NCI-H2196 treated with DMSO at 0.1 percent for 48 hours (cell line): ENCODE measurements at regions not wholly inside any gene's neighbourhood (a gene's known extent, or its start where the extent isn't known, plus 50 kb on each side); places are given as distances from the start of the nearest gene placed in this dataset.
"Not testable (repeated sequence)": the region's sequence is repeated elsewhere in the genome, so short reads cannot be mapped to it uniquely, and the experiment has no call there.

Experiments
- DNase-seq: peaks from one replicate; lab custom pipeline; 2025; ENCODE audit not compliant: unreplicated experiment; lab: John Stamatoyannopoulos, UW

DNA sequence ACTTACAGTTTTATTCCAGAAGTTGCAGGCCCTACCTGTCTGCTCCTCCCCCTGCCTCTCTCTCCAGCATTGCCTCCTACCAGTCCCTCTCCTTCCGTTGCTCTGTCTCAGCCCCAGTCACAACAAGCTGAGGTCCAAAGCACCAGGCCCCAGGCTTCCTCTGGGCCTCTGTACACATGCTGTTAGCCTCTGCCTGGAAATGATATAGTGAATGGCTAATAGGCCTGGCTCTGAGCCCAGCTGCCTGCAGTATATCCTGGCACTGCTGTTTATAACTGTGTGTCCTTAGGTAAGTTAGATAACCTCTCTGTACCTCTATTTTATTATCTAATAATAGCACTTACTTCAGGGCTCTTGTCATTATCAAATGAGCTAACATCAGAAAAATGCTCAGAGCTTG, 114.9 kb upstream of the PWP1 start:
- no peak for DNase-seq

DNA sequence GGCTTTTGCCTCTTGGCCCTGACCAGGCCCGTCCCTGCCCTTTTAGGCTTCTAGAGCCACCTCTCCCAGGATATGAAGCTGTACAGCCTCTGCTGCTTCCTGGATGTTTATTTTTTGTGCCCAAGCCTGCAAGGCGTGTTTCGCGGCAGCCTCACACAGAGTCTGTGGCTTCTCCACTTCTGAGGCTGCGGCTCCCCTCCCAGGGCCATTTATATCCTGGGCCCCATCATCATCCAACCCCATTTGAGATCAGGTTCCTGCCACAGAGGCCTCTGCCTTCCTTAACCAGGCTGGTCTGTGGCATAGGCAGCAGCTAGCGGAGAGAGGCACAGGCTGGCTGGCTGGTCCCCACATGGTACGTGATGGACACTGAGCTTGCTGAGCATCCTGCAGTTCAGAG, 114.1 kb upstream of the PWP1 start:
- DNase-seq = no peak

DNA sequence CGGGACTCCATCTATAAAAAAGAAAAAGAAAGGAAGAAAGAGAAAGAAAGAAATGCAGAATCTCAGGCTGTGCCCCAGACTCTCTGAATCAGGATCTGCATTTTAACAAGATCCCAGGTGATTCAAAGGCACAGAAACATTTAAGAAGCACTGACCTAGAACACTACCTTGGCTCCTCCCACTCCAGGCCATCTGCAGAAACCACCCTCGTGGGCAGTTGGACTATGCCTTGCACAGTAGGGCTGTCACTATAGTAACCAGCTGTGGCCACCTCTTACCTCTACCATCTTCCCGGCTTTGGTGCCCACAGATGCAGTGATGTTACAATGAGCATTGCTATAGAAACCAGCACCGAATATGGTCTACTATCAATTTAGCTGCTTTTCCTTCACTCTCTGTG, 110.9 kb upstream of the PWP1 start:
- DNase-seq = no peak

DNA sequence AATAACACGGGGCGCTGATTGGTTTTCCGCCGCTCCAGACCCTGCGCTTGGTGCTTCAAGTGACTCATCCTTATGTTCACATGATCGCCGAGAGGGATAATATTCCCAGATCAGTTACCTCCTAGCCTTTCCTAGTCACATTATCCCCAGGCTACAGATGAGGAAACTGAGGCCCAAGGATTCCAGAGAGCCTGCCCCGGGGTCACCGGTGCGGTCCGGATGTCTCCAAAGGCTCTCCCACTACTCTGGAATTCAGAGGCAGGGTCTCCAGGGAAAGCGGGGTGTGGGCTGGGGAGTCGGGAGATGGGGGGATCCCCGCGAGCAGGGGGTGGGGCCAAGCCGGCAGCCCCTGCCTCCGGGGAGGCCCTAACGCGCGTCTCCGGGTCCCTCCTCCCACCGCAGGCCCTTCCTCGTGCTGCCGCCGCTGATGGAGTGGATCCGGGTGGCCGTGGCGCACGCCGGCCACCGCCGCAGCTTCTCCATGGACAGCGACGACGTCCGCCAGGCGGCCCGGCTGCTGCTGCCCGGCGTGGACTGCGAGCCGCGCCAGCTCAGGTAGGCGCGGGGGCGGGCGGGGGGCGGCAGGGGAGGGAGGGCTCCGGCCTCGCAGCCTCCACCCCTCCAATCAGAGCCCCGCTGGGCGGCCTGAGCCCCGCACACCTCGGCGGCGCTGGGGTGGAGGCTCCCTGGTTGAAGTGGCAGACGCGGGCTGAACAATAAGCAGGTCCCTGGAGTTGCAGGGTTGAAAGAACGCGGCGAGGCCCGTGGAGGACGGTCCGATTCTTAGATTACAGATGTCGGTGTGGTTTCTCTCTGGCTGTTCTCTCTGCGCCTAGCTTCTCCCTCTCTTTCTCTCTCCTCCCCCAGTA, 104.6 kb upstream of the PWP1 start:
- no peak for DNase-seq

DNA sequence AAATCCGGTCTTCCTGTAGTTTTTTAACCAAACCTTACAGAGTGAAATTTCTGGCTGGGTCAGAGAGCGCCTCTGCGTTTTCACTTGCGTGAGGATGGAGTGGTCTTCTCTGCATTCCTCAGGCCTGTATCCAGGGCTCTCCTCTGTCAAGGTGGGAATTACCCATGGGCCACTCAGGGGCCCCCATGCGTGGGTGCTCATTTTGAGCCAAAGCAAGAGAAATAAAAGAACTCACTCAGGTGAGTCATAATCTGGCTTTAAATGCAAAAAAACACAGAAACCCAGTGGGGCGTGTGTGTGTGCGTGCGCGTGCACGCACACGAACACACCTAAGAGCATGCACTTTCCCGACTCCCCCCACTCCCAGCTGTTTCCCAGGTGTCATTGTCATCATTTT, 104.0 kb upstream of the PWP1 start:
- no peak for DNase-seq

DNA sequence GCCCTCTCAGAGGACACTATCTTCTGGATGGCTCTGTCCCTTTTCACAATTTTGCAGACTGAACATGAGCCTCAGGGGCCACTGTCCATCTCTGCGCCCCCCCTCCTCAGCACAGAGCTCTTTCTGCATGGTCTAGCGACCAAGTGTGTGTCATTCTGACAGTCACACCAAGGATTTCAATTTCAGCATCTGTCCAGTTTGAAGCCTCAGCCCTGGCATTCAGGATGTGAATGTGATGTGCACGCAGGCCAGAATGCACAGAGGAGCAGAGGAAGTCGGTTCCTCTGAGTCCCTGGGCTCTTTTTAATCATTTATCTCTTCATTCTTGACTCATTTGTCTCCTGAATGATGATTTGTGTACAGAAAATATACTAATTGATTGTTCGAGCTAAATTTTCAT, 102.0 kb upstream of the PWP1 start:
- no peak for DNase-seq

DNA sequence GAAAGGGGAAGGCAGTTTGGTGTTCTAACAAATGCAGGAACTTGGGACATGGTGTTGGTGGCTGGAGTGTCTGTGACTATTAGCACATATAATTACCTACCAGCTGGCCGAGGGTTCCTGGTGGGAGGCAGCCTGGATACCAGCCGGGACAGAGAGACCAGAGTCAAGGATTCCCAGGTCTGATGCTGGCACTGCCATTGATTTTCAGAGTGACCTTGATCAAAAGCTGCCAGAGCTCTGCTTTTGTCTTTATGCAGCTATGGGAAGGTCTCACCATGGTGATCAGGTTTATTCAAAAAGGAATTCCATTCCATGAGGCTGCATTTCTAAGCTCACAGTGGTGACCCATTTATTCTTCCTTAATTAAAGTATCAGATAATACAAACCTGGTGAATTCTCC, 101.0 kb upstream of the PWP1 start:
- DNase-seq = no peak

DNA sequence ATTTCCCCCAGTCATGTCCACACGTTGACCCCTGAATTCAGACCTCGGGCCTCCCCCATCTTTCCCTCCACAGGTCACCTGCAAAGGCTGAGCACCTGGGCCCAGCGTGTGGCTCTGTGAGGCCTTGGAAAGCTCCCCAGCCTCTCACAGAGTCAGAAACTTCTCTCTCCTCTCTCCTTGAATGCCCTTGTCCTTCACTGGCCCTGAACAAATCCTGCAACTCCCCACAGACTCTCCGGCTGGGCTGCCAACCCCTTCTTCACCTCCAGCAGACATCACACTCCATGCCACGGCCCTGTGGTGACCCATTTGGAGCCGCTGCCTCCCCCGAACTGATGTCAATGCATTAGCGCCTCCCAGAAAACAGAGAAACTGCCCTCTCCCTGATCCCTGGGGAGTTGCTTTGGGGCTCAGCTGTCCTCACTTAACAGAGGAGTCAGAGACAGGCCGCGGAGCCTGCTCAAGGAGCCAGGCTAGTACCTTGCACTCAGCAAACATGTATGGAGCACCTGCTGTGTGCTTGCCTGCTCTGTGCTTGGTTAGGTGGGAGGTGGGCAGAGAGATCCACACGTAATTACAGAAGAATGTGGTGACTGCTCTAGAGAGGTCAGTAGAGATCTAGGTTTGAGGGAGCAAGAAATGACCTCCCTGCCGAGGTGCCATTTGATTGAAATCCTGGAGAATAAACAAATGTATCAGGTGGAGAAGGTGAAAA, 99.2 kb upstream of the PWP1 start:
- no peak for DNase-seq

DNA sequence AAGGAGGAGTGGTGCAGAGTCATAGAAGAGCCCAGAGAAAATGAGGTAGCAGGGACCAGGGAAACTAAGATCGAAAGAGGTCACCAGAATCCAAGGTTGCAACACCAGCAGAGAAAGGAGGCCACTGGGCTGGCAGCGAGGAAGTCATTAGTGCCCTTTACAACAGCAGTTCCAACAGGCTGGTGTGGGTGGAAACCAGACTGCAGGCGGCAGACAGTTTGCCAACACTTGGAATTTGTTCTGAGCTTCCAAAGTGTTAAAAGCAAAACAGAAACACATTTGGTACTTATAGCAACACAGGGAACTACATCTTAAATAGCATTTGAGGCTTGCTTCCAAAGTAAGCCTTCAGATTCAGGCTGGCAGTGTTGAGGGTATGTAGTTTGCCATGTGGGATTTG, 95.2 kb upstream of the PWP1 start:
- no peak for DNase-seq

DNA sequence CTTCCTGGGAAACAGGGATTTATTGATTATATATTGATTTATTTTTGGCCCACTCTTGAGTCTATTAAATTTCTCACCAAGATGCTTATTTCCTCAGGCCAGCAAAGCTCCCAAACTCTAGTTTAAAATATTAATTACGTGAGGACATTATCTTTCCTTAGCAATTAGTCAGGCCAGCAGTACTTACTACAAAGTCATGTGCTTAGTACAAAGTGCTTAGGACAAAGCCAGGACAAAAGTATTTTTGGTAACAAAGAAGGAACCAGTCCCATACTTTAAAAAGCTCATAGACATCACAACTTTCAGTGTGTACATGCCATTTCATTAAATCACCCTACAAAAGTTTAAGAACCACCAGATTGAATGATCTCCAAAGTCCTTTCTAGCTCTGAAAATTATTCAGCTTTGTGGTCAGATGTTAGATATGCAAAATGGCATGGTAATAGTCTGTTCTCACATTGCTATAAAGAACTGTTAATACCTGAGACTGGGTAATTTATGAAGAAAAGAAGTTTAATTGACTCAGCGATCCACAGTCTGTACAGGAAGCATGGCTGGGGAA, 94.7 kb upstream of the PWP1 start:
- DNase-seq = no peak

DNA sequence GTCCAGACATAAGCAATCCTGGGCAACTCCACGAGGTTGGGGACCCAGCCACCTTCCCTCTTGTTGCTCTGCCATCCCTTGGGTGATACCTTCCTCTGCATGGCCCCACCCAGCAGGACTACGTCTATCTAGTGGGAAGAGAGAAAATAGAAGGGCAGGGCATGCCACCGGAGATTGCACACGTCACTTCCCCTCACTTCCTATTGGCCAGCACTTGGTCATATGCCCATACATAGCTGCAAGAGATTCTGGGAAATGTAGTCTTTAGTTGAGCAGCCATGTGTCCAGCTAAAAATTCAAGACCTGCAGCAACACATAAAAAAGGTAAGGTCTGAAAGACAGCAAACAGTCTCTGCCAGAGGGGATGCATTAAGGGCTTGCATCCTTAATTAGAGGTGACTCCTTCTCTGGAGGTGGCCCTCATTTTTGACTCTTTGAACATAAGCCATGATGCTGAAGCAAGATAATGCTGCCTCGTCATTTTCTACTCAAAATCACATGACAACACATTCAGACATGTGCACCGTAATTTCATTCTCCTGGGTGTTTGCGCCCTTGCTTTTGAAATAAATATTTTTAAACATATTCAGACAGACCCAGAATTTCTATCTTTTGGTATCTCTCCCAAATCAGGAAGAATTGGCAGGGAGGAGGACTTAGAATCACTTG, 91.8 kb upstream of the PWP1 start:
- DNase-seq = no peak

DNA sequence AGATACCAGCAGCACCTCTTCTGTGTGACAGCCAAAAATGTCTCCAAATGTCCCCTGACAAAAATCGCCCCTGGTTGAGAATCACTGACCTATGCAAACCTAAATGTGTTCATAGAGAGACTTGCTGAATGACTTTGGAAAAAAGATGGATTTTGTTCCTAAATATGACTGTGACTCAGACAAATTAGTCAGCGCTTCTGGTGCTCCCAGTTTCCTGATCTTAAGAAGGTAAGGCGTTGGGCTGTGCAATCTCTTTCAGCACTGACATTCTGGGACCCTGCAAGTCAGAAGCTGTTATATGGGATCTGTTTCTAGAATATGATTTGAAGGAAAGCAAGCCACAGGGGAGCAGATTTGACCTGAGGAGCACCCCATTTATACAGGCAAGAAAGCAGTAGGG, 90.6 kb upstream of the PWP1 start:
- no peak for DNase-seq

DNA sequence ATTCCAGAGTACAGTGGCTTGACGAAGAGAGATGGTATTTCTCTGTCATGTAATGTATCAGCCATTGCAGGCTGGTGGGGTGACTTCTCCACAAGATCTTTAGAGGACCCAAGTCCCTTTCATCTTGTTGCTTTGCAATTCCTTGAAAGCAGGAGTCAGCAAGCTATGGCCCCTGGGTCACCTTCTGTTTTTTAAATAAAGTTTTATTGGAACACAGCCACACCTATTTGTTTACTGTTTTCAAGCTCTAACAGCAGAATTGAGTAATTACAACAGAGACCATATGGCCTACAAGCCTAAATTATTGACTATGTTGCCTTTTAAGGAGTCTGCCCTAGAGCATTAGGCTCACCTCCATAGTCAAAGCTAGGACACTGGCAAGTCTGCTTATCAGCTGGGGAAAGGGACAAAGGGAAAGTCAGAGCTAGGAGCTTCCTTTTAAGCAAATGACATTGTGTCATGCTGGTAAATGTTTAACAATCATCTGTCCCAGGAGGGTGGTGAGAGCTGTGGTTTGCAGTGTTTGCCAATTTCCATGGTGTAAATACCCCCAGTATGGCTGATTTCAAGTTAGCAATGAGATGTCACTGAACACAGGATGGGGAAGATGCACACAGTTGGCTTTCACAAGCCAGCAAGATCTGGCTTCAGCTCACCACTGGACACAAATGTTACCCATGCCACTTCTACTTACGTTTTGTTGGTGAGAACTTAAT, 87.7 kb upstream of the PWP1 start:
- no peak for DNase-seq

DNA sequence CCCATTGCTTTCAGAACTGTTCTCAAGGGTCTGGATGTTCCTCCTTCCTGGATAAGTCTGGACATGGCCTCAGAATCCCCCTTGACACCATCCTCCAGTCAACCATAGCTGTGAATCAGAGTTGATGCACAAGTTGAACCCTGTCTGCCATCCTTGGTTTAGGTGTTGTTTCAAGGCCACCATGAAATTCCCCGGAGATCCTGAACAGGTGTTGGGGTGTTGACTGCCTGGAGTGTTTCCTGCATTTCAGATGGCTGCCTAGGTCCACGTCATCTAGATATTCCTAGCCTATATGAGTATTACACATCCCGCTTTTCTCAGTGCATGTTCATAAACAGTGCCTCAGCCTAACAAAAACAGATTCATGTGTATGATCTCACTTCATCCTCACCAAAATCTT, 86.7 kb upstream of the PWP1 start:
- DNase-seq = no peak

DNA sequence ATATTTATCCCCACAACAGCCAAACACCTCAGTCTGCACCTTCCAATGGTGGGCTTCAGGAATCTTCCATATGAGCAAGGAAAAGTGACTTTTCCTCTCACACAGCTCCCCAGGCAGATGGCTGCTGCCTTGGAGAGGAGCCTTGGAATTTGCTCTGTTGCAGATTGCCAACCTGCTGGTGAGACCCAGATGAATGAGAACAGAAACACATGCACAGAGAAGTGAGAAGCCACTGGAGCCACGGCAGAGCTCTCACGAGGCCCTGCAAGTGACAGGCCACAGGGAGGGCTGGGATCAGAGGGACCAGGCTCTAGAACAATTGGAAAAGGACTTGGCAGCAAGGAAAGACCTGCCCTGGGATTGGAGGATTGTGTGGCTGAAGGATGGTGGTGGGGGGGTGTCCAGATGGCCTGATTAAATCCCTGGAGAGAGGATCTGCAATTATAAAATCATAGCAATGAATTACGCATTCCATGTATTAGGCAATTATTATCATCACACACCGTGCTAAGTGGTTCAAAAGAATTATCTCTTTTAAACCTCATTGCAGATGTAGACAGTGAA, 84.9 kb upstream of the PWP1 start:
- no peak for DNase-seq

DNA sequence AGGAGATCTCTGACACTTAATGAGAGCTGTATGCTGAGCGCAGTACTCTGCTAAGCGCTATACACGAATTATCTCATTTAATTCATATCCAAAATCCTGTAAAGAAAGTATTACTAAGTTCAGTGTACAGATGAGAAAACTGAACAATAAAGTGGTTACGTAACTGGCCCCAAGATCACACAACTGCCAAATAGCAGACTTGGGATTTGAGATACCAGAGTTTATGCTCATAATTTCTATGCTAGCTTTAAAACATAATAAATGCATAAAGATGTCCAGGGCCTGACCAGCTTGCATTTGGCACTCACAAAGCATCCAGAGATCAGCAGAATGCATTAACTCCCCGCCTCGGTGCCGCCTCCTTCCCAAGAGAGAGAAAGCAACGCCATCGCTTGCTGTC, 83.2 kb upstream of the PWP1 start:
- no peak for DNase-seq

DNA sequence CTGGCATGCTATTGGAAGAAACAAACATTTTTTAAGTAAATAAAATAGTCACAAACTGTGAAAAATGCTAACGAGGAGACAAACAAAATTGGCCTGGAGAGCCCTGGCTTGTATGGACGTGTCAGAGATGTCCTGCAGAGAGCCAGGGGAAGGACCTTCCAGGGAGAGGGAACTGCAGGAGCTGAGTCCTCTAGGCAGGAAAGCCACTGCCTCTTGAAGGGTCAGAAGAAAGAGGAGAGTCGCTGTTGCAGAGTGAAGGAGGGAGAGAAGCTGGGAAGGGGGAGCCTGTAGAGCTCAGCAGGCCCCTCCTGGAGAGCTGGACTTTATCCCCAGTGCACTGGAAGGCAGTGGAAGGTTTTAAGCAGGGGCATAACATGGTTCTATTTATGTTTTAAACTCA, 80.3 kb upstream of the PWP1 start:
- no peak for DNase-seq

DNA sequence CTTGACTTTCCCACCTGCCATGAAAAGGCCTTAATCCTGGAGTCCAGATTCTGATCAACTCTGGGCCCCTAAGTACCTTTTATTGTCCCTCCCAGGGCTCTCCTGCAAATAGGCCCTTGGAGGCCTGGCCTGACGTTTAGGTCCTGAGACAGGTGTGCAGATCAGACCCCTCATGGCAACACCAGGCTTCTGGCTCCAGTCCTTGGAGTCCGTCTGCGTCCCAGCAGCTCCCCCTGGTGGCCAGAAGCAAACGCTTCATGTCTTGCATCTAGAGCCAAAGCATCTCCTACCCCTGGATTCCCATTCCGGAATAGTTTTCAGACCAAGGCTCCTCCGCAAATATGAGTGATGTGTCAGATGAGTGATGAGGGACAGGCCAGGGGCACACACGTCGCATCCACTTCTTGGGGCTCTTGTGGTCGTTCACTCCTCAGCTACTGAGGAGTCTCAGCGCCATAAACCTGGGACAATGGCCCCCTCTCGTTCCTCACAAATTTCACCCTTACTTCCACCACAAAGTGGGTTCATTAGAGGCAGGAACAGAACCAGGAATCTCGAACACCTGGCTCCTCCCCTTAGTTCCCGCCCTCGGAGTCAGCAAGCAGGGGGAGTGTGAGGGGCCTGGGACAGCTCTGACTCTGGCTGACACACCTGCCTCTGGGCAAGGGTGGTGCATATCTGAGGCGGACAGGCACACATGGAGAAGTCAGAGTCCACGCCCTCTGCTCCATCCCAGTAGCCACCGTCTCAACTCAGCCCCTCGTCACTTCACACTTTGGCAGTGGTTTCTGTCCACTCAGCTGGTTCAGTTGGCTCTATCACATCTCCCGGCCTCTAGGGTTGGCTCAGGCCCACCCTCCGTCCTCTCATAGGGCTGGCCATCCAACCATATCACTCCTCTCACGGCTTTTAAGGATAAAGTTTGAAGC, 77.9 kb upstream of the PWP1 start:
- peak; percentile 49 for DNase-seq

DNA sequence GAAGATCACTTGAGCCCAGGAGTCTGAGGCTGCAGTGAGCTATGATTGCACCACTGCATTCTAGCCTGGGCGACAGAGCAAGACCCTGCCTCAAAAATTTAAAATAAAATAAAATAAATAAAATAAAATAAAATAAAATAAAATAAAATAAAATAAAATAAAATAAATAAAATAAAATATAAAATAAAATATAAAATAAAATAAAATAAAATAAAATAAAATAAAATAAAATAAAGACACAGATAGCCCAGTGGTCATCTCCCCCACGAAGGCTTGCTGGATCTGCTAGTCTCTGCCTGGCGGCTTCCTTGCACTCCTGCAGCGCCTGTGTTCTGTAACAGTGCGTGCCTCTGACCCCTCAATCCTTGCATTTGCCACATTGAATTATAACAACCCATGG, 76.8 kb upstream of the PWP1 start:
- not testable (repeated sequence) for DNase-seq
